ENCODE measurements at regions not wholly inside any gene's neighbourhood (a gene's known extent, or its start where the extent isn't known, plus 50 kb on each side); places are given as distances from the start of the nearest gene placed in this dataset.

DNA sequence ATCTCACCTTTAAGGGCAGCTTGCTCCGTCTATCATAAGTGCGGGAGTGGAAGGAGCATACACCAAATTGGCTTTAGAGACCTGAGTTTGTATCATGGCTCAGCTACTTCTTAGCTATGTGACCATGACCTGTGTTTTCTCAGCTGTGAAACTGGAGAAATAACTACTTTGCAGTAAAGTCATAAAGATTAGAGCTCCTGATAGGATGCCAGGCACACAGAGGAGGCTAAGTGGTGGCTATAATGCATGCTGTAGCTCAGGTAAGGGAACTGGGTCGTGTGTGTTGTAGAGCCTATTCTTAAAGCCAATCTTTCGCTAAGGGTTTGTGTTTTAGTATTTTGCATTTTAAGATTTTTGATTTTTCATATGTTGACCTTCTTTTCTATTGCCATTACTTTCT, 451.5 kb upstream of the MAN1A1 start:
- no peak for DNase-seq (ENCODE audit: low read depth in 2 of 2)
- no peak overlapping the region for H2AFZ ChIP-seq (ENCODE audit: low read length)
- no peak overlapping the region for H3K4me2 ChIP-seq (ENCODE audit: extremely low read depth, insufficient read depth, low read length)
- H3K4me1 ChIP-seq (ENCODE audit: control insufficient read depth, extremely low read depth, insufficient read depth, low read length) = no peaks in the 10 kb centered on the region
- no peak overlapping the region for H3K9ac ChIP-seq (ENCODE audit: insufficient read depth, low read length)
- no peaks in the 10 kb centered on the region for H3K36me3 ChIP-seq (ENCODE audit: control insufficient read depth, insufficient read depth, low read length)
- no peak for TF ChIP-seq EZH2 (IDR thresholded peaks at IDR 0.05; ENCODE audit: low read length, missing control alignments)
- TF ChIP-seq, protein P1, sequence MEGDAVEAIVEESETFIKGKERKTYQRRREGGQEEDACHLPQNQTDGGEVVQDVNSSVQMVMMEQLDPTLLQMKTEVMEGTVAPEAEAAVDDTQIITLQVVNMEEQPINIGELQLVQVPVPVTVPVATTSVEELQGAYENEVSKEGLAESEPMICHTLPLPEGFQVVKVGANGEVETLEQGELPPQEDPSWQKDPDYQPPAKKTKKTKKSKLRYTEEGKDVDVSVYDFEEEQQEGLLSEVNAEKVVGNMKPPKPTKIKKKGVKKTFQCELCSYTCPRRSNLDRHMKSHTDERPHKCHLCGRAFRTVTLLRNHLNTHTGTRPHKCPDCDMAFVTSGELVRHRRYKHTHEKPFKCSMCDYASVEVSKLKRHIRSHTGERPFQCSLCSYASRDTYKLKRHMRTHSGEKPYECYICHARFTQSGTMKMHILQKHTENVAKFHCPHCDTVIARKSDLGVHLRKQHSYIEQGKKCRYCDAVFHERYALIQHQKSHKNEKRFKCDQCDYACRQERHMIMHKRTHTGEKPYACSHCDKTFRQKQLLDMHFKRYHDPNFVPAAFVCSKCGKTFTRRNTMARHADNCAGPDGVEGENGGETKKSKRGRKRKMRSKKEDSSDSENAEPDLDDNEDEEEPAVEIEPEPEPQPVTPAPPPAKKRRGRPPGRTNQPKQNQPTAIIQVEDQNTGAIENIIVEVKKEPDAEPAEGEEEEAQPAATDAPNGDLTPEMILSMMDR (conservative IDR thresholded peaks at IDR 0.05 in 1 of 2, IDR thresholded peaks at IDR 0.05 in 1 of 2; ENCODE audit: low read depth in 1 of 2, low read length in 2 of 2) = no peak
- no peaks in the 10 kb centered on the region for H4K20me1 ChIP-seq (ENCODE audit: control insufficient read depth, extremely low read depth, insufficient read depth, low read length)
- no peak overlapping the region for H3K4me3 ChIP-seq (replicated peaks in 1 of 4; ENCODE audit: control extremely low read depth in 1 of 4, insufficient read depth in 1 of 4, low read depth in 3 of 4, low read length in 4 of 4)
- no peaks in the 10 kb centered on the region for H3K27me3 ChIP-seq (ENCODE audit: control insufficient read depth, insufficient read depth, low read length)
- H3K9me3 ChIP-seq (ENCODE audit: control insufficient read depth, insufficient read depth, low read depth, low read length) = no peaks in the 10 kb centered on the region
- H3K27ac ChIP-seq (ENCODE audit: insufficient read depth, low read length) = no peak overlapping the region
- no peaks in the 10 kb centered on the region for H3K79me2 ChIP-seq (ENCODE audit: control insufficient read depth, insufficient read depth, low read length)

DNA sequence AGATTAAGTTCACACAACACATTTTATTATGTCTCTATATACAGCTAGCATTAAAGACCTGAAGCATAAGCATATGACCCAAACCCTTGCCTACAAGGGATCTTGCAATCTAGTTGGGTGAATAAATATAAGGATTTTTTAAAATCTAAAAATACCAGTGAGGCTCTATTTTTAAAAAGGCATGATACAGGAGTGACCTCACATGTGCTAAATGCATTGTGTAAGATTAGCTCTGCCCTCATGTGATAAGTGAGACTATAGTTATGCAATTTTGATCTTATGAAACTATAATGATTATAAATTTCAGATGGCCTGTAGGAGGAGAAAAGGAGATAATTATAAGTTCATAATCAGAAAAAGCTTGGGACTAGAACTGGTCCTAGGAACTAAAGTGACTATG, 451.0 kb upstream of the MAN1A1 start:
- Histone ChIP-seq H2AFZ (ENCODE audit: low read length) (no peak overlapping the region), H3K9ac (ENCODE audit: insufficient read depth, low read length) (no peak overlapping the region), H3K9me3 (ENCODE audit: control insufficient read depth, insufficient read depth, low read depth, low read length) (no peaks in the 10 kb centered on the region), H3K4me3 (replicated peaks in 1 of 4; ENCODE audit: control extremely low read depth in 1 of 4, insufficient read depth in 1 of 4, low read depth in 3 of 4, low read length in 4 of 4) (no peak overlapping the region), H3K27ac (ENCODE audit: insufficient read depth, low read length) (no peak overlapping the region), H3K36me3 (ENCODE audit: control insufficient read depth, insufficient read depth, low read length) (no peaks in the 10 kb centered on the region), H3K27me3 (ENCODE audit: control insufficient read depth, insufficient read depth, low read length) (no peaks in the 10 kb centered on the region), H3K79me2 (ENCODE audit: control insufficient read depth, insufficient read depth, low read length) (no peaks in the 10 kb centered on the region), H4K20me1 (ENCODE audit: control insufficient read depth, extremely low read depth, insufficient read depth, low read length) (no peaks in the 10 kb centered on the region), H3K4me1 (ENCODE audit: control insufficient read depth, extremely low read depth, insufficient read depth, low read length) (no peaks in the 10 kb centered on the region), H3K4me2 (ENCODE audit: extremely low read depth, insufficient read depth, low read length) (no peak overlapping the region)
- DNase-seq (ENCODE audit: low read depth in 2 of 2) = peak in 1 of 2 donors; percentile 1
- no peak for TF ChIP-seq EZH2 (IDR thresholded peaks at IDR 0.05; ENCODE audit: low read length, missing control alignments)
- TF ChIP-seq, protein P1 (conservative IDR thresholded peaks at IDR 0.05 in 1 of 2, IDR thresholded peaks at IDR 0.05 in 1 of 2; ENCODE audit: low read depth in 1 of 2, low read length in 2 of 2) = no peak

DNA sequence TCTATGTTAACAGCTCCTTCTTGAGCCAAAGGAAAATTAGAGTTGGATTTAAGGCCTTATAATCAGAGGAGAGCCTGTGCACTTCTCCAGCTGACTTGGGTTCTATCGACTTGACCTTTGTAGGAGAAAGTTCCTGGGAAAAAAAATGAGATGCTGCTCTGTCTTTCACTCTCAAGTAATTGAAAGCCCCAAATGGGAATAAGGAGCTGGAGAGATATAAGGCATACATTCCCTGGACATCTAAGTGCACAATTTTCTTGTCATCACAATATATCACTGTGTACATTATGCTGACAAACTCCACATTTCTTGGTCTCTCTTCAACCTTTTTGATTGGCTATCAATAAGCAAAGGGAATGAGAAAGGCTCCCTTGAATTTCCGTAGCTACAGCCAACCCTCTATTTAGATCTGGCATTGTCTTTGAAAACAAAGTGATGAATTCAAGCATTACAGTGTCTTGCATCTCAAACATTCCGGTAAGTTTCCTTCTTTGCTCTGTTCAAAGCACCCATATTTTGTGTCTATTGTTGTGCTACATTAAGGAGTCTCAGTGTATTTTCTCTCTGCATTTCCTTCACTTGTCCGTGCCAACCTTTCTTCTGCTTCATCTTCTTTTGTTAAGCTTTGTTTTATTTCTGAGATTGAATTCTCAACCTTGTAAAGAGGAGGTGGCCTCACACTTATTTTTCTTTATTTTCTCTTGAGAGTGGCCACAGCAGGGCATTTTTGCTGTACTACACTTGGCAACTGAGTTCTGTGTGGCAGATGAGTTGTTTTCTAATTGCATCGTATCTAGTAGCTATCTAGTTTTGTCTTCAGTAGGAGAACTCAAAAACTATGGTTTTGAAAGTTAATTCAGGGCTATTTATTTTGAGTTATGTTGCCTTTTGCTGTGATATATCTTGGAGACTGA, 450.3 kb upstream of the MAN1A1 start:
- H3K4me3 ChIP-seq (replicated peaks in 1 of 4; ENCODE audit: control extremely low read depth in 1 of 4, insufficient read depth in 1 of 4, low read depth in 3 of 4, low read length in 4 of 4) = no peak overlapping the region
- no peak overlapping the region for H2AFZ ChIP-seq (ENCODE audit: low read length)
- no peak overlapping the region for H3K9ac ChIP-seq (ENCODE audit: insufficient read depth, low read length)
- no peaks in the 10 kb centered on the region for H4K20me1 ChIP-seq (ENCODE audit: control insufficient read depth, extremely low read depth, insufficient read depth, low read length)
- no peak for TF ChIP-seq EZH2 (IDR thresholded peaks at IDR 0.05; ENCODE audit: low read length, missing control alignments)
- TF ChIP-seq, protein P1 (conservative IDR thresholded peaks at IDR 0.05 in 1 of 2, IDR thresholded peaks at IDR 0.05 in 1 of 2; ENCODE audit: low read depth in 1 of 2, low read length in 2 of 2) = no peak
- H3K27me3 ChIP-seq (ENCODE audit: control insufficient read depth, insufficient read depth, low read length) = no peaks in the 10 kb centered on the region
- no peaks in the 10 kb centered on the region for H3K4me1 ChIP-seq (ENCODE audit: control insufficient read depth, extremely low read depth, insufficient read depth, low read length)
- H3K4me2 ChIP-seq (ENCODE audit: extremely low read depth, insufficient read depth, low read length) = no peak overlapping the region
- H3K27ac ChIP-seq (ENCODE audit: insufficient read depth, low read length) = no peak overlapping the region
- no peak for DNase-seq (ENCODE audit: low read depth in 2 of 2)
- no peaks in the 10 kb centered on the region for H3K36me3 ChIP-seq (ENCODE audit: control insufficient read depth, insufficient read depth, low read length)
- no peaks in the 10 kb centered on the region for H3K79me2 ChIP-seq (ENCODE audit: control insufficient read depth, insufficient read depth, low read length)
- H3K9me3 ChIP-seq (ENCODE audit: control insufficient read depth, insufficient read depth, low read depth, low read length) = no peaks in the 10 kb centered on the region
